ENCODE measurements at regions not wholly inside any gene's neighbourhood (a gene's known extent, or its start where the extent isn't known, plus 50 kb on each side); places are given as distances from the start of the nearest gene placed in this dataset.
"Not testable (repeated sequence)": the region's sequence is repeated elsewhere in the genome, so short reads cannot be mapped to it uniquely, and the experiment has no call there.

DNA sequence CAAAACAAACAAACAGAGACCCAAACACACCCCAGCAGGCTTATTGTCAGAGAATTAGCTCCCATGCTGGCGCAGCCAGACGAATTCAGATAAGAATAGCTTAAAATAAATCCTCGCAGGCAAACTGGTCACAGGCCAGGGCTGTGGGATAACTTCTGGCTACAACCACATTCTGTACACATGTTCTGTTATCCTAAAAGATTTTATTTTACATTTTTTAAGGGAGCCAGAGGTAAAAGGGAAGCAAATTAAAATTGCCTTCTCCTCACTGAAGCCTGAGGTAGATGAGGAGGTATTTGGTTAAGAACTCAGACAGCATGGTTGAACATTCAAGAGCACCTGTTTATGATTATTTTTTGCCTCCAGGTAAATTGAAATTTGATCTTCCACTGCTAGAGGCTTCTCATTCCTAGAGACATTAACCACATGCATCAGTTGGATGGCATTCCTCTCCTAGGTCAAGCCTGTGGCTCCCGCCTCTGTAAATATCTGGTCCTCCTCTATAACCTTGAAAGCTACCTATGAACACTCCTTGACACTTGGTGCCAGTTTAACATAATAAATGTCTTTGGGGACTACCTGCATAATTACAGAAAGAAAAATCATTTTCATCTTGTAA, 190.3 kb downstream of the SATB1 start:
- peak; percentile 16 for DNase-seq

- no peak for DNase-seq
Measured at GRCh38 chr3:18233987-18234716, 191.0 kb downstream of the SATB1 start.

DNA sequence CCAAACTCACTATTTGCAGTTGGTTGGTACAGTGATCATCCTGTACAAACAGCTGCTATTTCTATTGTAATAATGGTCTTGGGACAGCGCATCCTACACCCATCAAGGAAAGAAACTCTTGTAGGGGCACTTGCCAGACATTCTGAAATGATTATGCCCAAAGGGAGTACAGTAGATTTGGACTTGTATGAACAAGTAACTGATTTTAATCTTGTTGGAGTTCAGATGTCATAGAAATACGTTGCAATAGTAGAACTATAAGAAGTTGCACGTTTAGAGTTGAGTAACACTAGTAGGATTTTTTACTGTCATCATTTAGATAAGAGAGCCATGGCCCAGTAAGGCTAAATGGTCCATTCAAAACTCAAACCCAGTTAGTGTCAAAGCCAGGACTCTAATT, 192.8 kb downstream of the SATB1 start:
- no peak for DNase-seq

- no peak for DNase-seq
Measured at GRCh38 chr3:18228060-18228459, 197.1 kb downstream of the SATB1 start.

DNA sequence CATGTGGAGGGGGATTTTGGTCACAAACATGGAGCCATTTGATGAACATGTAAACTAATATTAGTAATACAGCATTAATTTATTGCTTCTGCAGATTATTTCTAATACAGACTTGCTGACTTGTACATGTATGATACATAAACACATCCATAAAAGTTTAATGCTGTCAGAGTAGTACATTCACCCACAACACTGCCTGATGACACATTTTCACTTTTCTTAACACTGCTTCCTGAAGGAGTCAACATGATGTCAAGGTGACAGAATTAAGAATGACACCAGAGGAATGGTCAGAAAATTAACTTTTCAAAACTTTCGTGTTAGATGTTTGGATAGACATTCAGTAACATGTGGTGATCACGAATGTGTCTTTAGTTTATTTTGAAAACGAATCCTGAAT, 199.4 kb downstream of the SATB1 start:
- no peak for DNase-seq

DNA sequence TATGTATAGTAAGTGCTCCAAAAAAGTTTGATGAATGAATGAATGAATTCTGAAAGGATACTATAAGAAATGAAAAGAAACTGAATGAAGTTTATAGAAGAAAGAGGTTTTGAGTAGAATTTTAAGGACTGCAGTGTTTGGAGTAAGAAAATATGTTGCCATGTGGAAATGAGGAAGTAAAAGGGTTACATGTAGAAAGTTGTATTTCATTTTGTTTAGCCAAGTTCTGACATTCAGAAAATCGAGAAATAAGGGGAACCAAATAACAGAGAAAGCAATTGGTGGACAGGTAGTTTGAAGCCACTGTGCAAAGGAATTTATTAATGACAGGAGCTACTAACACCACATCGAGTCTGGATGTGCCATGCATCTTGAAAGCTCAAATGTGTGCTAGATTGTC, 200.7 kb downstream of the SATB1 start:
- DNase-seq: no peak

- no peak for DNase-seq
Measured at GRCh38 chr3:18223974-18224373, 201.2 kb downstream of the SATB1 start.

DNA sequence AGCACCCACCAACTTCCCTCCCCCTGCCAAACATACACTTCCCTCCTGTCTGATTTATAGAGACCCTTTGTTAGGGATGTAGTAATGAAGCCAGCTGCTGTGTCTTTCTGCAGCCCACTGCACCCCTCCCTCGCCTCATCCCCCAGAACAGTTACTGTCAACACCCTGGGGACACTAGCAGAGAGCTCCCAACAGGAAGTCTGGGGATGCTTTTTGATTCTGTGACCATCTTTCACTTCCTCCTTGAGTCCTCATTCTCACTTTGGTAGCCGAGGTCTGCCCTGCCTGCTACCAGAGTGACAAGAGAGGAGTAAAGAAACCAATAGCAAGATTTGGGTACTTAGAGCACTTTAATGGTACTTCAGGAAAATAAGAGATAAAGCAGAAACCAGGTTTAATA, 201.6 kb downstream of the SATB1 start:
- no peak for DNase-seq

DNA sequence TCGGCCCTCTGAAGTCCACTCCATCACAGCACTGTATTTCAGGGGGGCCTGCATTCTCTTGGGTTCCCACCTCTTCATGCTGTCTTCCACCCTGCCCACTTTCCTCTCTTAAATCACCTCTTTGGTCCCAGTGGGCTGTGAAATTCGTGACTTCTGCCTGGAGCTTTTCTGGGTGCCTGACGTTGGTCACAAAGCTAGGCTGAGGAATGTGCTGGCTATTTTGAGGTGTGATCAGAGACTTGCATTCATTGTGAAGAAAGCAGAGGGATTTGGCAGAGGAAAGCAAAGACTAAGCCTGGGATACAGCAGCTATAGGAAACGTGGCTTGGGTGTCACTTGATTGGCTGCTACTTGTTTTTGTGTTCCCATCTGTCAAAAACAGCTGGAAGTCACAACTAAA, 202.5 kb downstream of the SATB1 start:
- DNase-seq: no peak

DNA sequence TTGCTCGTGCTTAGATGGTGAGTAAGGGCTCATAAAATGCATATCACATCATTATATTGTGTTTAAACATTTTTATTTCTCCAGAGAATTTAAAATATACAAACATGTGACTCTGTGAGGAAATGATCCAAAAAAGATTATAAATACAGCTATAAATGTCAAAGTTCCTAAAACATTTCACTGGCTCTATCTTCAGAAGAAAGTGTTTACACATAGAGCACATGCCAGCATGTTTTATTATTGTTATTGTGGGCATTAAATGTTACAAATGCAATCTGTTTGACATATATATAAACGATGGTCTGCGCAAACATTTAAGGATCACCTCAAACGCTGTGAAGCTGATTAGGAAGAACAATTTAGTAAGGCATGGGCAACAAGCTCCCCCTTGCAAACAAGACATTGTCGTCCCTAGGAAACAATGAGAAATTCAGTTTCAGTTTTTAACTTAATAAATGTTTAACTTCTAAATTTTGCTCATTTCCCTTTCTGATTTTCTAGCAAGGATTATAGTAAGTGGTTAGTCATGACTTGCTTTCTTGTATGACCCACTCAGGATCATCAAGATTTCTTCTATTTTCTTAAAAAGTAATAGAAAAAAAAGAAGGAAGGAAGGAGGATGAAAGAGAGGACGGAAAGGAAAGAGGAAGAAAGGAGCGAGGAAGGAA, 207.5 kb downstream of the SATB1 start:
- no peak for DNase-seq

DNA sequence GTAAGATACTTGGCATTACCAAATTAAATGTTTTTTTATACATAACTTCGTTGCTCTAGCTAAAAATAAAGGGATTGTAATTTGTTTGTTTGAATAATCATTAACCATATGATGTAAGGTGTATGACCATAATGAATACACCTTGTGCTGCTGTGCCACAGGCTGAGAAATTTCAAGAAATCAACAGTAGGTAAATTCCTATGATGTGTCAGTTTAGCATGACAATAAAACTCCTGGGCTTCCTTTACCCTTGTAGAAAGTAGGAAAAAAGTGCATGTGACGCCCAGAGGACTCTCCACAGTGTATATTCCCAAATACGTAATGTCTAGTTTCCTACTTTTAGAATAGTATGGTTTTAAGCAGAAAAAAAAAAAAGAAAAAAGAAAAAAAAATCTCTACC, 208.1 kb downstream of the SATB1 start:
- no peak for DNase-seq

DNA sequence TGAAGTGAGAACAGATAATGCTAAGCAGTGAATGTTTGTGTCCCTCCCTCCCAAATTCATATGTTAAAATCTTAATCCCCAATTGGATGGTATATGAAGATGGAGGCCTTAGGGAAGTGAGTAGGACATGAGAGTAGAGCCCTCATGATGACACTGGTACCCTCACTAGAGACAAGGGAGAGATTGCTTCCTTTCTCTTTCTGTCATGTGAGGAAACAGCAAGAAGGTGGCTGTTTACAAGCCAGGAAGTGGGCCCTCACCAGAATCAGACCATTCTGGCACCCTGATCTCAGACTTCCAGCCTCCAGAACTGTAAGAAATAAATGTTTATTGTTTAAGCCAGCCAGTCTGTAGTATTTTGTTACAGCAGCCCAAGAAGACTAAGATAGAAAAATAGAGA, 209.5 kb downstream of the SATB1 start:
- no peak for DNase-seq

GRCh38 chr3:18211116-18211515, 214.0 kb downstream of the SATB1 start:
- DNase-seq: no peak

DNA sequence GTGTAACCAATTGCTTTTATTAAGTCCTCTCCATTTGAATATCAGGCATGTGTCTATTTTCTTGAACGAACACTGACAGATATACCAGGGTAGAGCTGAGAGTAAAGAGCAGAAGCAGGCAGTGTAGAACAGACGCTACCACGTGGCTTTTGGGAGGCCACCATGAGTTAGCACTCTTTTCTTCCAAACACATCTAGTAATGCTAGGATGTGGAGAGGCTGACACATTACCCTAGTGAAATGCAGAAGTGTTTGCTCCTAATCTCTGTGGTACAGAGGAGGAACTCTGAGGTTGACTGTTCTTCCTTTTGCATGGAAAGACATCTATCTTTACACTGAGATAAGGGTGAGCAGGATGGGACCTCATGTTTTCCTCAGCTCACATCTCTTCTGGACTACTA, 216.3 kb downstream of the SATB1 start:
- DNase-seq: no peak

- no peak for DNase-seq
Measured at GRCh38 chr3:18208091-18208490, 217.0 kb downstream of the SATB1 start.

GRCh38 chr3:18207226-18207625, 217.9 kb downstream of the SATB1 start:
- no peak for DNase-seq

GRCh38 chr3:18205701-18206100, 219.4 kb downstream of the SATB1 start:
- not testable (repeated sequence) for DNase-seq

DNA sequence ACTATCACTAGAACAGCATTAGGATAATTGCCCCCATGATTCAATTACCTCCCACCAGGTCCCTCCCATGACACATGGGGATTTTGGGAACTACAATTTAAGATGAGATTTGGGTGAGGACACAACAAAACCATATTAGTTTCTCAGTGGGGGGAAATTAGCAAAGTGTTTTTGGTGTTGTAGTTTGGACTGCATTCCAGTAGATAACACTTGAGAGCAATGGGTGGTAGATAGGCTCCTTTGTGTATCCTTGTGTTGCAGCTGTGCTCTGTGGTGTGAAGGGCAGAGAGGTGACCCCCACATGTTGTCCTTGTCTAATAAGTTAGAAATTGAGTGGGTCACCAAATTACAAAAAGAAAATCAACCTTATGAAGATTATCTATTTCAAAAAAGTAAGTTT, 223.8 kb downstream of the SATB1 start:
- DNase-seq: no peak

- no peak for DNase-seq
Measured at GRCh38 chr3:18199757-18200156, 225.4 kb downstream of the SATB1 start.

DNA sequence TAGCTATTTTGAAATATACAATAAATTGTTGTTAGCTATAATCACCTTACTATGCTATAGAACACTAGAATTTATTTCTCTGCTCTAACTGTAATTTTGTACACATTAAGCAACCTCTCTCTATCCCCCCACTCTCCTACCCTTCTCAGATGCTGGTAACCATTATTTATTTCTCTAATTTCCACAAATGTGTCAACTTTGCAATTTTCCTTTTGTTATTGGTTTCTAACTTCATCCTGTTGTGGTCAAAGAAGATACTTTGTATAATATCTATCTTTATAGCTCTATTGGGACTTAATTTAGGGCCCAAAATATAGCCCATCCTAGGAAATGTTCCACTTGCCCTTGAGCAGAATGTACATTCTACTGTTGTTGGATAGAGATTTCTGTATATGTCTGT, 229.3 kb downstream of the SATB1 start:
- no peak for DNase-seq

- DNase-seq: no peak
Measured at GRCh38 chr3:18194431-18194830, 230.7 kb downstream of the SATB1 start.

DNA sequence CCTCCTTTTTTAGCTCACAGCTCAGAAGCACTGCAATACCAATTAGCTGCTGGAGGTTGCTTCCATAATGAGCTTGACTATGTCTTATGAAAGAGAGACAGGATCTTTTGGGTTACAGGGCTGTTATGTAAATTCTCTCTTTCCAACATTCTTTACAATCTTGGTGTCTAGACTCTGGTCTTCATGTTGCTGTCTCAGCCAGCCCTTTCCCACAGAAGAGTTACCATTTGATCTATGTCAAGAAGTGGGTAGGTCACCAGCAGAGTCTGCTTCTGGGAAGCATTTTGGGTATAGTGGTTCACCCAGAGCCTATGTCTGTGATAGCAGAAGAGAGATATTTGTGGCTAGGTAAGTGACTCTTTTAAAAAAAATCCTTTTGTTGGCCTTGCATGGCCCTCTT, 234.5 kb downstream of the SATB1 start:
- DNase-seq: no peak

DNA sequence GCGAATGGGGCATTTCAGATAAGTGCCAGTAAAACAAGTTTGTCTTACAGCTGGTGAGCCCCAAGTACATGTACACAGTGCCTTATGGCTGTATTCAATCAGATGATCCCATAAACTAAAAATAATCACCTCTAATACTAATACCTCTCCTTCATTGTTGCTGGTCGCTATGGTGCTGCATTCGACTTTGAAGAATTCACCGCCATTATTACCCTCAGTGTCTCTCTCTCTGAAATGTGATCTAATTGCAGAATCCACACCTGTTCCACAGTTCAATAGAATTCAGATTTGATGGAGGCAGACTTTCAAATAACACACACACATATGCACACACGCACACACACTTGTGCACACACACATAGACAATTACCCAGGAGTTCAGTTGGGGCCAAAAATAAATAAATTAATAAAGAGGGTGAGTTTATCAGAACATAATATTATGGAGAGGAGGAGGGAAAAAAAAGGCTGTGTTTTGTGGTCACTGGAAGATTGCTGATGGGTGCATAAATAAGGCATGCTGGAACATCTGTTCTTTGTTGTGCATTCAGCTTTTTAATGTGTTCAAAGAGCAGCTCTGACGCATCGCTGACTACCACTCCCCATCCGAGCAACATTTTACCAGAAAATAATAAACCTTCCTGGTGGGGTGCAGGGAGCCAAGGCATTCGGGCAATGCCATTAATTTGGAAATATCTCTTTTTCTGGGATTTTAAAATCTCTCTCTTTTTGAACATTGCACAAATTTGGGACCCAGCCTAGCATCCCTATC, 235.7 kb downstream of the SATB1 start:
- peak; percentile 4 for DNase-seq

GRCh38 chr3:18188491-18188890, 236.6 kb downstream of the SATB1 start:
- no peak for DNase-seq
